PC-9 (cell line): ENCODE measurements at regions not wholly inside any gene's neighbourhood (a gene's known extent, or its start where the extent isn't known, plus 50 kb on each side); places are given as distances from the start of the nearest gene placed in this dataset.

Experiments used
- EZH2 ChIP-seq: fragments of 200-600 bp; sonication (generic); IDR thresholded peaks from 2 replicates; pipeline ENCODE4 v1.8.0; 2017; ENCODE audit warnings: antibody characterized with exemption, low read depth
- TF ChIP-seq, protein P1 (sequence below): fragments of 200-600 bp; sonication (generic); conservative IDR thresholded peaks from 2 replicates; pipeline ENCODE4 v1.6.1; 2017; ENCODE audit warnings: mixed run types, antibody characterized with exemption, mild to moderate bottlenecking, moderate library complexity

DNA sequence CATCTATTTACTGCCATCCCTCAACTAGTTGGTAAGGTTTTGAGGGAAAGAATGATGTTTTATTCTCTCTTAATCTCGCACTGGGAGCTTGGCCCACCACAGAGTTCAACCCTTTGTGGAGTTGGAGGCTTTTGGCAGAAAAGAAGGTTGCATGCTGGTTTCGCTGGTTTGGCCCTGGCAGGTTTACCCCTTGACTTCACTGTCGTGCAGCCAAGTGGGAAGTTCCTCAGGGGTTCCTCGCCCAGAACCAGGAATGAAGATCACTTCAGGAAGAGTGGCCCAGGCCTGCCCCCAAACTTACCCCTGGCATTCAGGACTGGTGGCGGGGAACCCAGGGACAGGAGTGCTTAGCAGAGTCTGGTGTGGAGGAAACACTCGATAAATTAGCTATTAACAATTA, 103.1 kb upstream of the LYZL2 start:
- no peak for TF ChIP-seq EZH2
- TF ChIP-seq, protein P1, sequence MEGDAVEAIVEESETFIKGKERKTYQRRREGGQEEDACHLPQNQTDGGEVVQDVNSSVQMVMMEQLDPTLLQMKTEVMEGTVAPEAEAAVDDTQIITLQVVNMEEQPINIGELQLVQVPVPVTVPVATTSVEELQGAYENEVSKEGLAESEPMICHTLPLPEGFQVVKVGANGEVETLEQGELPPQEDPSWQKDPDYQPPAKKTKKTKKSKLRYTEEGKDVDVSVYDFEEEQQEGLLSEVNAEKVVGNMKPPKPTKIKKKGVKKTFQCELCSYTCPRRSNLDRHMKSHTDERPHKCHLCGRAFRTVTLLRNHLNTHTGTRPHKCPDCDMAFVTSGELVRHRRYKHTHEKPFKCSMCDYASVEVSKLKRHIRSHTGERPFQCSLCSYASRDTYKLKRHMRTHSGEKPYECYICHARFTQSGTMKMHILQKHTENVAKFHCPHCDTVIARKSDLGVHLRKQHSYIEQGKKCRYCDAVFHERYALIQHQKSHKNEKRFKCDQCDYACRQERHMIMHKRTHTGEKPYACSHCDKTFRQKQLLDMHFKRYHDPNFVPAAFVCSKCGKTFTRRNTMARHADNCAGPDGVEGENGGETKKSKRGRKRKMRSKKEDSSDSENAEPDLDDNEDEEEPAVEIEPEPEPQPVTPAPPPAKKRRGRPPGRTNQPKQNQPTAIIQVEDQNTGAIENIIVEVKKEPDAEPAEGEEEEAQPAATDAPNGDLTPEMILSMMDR, result no peak
